ENCODE measurements at regions not wholly inside any gene's neighbourhood (a gene's known extent, or its start where the extent isn't known, plus 50 kb on each side); places are given as distances from the start of the nearest gene placed in this dataset.

DNA sequence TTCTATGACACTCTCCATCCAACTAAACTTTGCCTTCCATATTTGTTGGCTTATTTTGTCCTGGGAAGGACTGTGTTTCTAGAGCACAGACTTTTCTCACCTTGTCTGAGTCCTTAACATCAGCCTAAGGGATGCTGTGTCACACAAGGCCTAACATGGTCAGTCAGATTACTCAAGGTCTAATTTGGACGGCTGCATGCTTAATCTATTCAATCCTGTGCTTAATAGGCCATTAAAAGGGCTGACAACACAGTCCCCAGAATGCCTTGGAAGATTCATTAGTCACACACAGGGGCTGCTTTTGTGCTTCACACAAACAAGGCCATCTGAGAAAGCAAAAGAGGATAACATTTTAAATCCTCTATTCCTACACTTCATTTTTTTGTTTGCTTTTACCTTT, 84.0 kb downstream of the DYNAP start (continued):
- TF ChIP-seq, protein P1, sequence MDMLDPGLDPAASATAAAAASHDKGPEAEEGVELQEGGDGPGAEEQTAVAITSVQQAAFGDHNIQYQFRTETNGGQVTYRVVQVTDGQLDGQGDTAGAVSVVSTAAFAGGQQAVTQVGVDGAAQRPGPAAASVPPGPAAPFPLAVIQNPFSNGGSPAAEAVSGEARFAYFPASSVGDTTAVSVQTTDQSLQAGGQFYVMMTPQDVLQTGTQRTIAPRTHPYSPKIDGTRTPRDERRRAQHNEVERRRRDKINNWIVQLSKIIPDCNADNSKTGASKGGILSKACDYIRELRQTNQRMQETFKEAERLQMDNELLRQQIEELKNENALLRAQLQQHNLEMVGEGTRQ (IDR thresholded peaks at IDR 0.05) = no peak
- TF ChIP-seq RNF2 (IDR thresholded peaks at IDR 0.05; ENCODE audit: borderline replicate concordance, low read depth) = no peak
- TF ChIP-seq HOXB13 (CRISPR knock-in tag; IDR thresholded peaks at IDR 0.05; ENCODE audit: low read depth) = no peak
- no peak for TF ChIP-seq BHLHE40 (IDR thresholded peaks at IDR 0.05; ENCODE audit: low read depth, low read length)
- no peak for TF ChIP-seq RCOR1 (IDR thresholded peaks at IDR 0.05; ENCODE audit: low read depth, low read length)
- TF ChIP-seq, protein P2, sequence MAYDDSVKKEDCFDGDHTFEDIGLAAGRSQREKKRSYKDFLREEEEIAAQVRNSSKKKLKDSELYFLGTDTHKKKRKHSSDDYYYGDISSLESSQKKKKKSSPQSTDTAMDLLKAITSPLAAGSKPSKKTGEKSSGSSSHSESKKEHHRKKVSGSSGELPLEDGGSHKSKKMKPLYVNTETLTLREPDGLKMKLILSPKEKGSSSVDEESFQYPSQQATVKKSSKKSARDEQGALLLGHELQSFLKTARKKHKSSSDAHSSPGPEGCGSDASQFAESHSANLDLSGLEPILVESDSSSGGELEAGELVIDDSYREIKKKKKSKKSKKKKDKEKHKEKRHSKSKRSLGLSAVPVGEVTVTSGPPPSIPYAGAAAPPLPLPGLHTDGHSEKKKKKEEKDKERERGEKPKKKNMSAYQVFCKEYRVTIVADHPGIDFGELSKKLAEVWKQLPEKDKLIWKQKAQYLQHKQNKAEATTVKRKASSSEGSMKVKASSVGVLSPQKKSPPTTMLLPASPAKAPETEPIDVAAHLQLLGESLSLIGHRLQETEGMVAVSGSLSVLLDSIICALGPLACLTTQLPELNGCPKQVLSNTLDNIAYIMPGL (CRISPR knock-in tag; IDR thresholded peaks at IDR 0.05; ENCODE audit: borderline replicate concordance) = no peak

DNA sequence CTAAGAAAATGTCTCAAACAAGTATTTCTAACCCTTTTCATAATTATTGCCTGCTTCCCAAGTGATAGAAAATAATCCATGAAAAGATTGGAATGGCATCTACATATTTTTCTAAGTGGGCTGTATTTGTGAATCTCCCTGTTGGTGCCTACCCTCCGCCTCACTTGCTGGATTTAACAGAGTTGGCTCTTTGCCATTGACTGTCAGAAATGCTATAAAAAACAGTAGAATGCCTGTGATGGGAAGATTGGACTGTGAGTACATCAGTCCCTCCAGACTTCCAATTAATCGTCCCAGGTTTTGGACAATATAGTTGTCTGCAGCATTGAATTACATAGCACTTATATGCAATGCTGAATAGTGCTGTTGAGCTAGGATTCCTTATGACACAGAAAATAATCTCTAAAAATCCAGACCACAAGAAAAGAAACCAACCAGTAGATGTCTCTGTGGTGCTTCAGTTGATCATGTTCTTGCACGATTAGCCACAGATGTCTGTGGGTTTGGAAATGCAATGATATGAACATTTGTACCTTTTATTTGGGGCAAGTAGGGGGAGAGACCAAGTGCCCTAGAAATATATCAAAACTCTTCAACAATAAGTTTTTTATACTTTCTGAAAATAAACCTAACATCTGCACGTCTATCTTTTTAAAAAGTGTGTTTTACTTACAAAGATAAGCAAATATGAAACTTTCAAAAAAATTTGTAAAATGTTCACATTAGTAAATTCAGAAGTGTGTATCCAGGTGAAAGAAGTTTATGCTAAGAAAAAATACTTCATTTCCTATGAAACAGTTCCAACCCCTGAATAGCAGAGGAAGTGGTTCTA, 88.5 kb downstream of the DYNAP start:
- peak; percentile 74 to 86; a peak in 5 of 6 replicates for ATAC-seq
- ChIA-PET POLR2A (no interaction called here), CTCF (interaction anchor here (0.6 to 3.2 kb wide), 31 partner anchors 9 to 549 kb away, joined by 3 to 55 read pairs (median 3); no protein-coding TSS in a partner anchor)
- Histone ChIP-seq H3K27ac (peak overlapping the region; percentile 72 to 86), H3K4me3 (no peak overlapping the region), H3K9me3 (peaks cover 6% of the 10 kb centered on the region; the same call in 1 of the 3 replicates), H3K4me2 (0 out of 3 replicates have a peak overlapping the region, but pooled peaks have one; percentile 3), H3K4me1 (peaks cover 12% of the 10 kb centered on the region; the same call in 2 of the 3 replicates)
- TF ChIP-seq POLR2A (IDR thresholded peaks at IDR 0.05; ENCODE audit: low read length) (no peak), NPAS2 (CRISPR knock-in tag; IDR thresholded peaks at IDR 0.05; ENCODE audit: borderline replicate concordance) (no peak), ZNF302 (CRISPR knock-in tag; IDR thresholded peaks at IDR 0.05) (no peak), SMC3 (IDR thresholded peaks at IDR 0.05) (peak; percentile 94), CHD4 (IDR thresholded peaks at IDR 0.05; ENCODE audit: borderline replicate concordance) (no peak), POLR2AphosphoS2 (conservative IDR thresholded peaks at IDR 0.05; ENCODE audit: low read length) (no peak), RNF2 (IDR thresholded peaks at IDR 0.05; ENCODE audit: borderline replicate concordance, low read depth) (no peak), BHLHE40 (IDR thresholded peaks at IDR 0.05; ENCODE audit: low read depth, low read length) (no peak), ESRRA (IDR thresholded peaks at IDR 0.05; ENCODE audit: borderline replicate concordance, low read length) (no peak), KDM1A (IDR thresholded peaks at IDR 0.05; ENCODE audit: low read depth) (no peak), FOSB (CRISPR knock-in tag; IDR thresholded peaks at IDR 0.05) (no peak), RAD21 (conservative IDR thresholded peaks at IDR 0.05 in 1 of 2, IDR thresholded peaks at IDR 0.05 in 1 of 2) (peak; percentile 90 to 92), MYC (IDR thresholded peaks at IDR 0.05; ENCODE audit: borderline replicate concordance, low read length) (no peak), EHF (CRISPR knock-in tag; IDR thresholded peaks at IDR 0.05) (no peak), NR3C1 (IDR thresholded peaks at IDR 0.05) (no peak), HOXB13 (CRISPR knock-in tag; IDR thresholded peaks at IDR 0.05; ENCODE audit: low read depth) (no peak), CEBPB (IDR thresholded peaks at IDR 0.05) (no peak)
- TF ChIP-seq, protein P3, sequence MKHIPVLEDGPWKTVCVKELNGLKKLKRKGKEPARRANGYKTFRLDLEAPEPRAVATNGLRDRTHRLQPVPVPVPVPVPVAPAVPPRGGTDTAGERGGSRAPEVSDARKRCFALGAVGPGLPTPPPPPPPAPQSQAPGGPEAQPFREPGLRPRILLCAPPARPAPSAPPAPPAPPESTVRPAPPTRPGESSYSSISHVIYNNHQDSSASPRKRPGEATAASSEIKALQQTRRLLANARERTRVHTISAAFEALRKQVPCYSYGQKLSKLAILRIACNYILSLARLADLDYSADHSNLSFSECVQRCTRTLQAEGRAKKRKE (CRISPR knock-in tag; IDR thresholded peaks at IDR 0.05; ENCODE audit: low read depth) = no peak
- TF ChIP-seq, protein P4, sequence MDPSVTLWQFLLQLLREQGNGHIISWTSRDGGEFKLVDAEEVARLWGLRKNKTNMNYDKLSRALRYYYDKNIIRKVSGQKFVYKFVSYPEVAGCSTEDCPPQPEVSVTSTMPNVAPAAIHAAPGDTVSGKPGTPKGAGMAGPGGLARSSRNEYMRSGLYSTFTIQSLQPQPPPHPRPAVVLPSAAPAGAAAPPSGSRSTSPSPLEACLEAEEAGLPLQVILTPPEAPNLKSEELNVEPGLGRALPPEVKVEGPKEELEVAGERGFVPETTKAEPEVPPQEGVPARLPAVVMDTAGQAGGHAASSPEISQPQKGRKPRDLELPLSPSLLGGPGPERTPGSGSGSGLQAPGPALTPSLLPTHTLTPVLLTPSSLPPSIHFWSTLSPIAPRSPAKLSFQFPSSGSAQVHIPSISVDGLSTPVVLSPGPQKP (IDR thresholded peaks at IDR 0.05; ENCODE audit: low read depth, low read length) = no peak
- TF ChIP-seq, protein P5, sequence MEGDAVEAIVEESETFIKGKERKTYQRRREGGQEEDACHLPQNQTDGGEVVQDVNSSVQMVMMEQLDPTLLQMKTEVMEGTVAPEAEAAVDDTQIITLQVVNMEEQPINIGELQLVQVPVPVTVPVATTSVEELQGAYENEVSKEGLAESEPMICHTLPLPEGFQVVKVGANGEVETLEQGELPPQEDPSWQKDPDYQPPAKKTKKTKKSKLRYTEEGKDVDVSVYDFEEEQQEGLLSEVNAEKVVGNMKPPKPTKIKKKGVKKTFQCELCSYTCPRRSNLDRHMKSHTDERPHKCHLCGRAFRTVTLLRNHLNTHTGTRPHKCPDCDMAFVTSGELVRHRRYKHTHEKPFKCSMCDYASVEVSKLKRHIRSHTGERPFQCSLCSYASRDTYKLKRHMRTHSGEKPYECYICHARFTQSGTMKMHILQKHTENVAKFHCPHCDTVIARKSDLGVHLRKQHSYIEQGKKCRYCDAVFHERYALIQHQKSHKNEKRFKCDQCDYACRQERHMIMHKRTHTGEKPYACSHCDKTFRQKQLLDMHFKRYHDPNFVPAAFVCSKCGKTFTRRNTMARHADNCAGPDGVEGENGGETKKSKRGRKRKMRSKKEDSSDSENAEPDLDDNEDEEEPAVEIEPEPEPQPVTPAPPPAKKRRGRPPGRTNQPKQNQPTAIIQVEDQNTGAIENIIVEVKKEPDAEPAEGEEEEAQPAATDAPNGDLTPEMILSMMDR (IDR thresholded peaks at IDR 0.05) = peak; percentile 68
- TF ChIP-seq, protein P6, sequence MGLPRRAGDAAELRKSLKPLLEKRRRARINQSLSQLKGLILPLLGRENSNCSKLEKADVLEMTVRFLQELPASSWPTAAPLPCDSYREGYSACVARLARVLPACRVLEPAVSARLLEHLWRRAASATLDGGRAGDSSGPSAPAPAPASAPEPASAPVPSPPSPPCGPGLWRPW (IDR thresholded peaks at IDR 0.05) = no peak
- TF ChIP-seq, protein P7, sequence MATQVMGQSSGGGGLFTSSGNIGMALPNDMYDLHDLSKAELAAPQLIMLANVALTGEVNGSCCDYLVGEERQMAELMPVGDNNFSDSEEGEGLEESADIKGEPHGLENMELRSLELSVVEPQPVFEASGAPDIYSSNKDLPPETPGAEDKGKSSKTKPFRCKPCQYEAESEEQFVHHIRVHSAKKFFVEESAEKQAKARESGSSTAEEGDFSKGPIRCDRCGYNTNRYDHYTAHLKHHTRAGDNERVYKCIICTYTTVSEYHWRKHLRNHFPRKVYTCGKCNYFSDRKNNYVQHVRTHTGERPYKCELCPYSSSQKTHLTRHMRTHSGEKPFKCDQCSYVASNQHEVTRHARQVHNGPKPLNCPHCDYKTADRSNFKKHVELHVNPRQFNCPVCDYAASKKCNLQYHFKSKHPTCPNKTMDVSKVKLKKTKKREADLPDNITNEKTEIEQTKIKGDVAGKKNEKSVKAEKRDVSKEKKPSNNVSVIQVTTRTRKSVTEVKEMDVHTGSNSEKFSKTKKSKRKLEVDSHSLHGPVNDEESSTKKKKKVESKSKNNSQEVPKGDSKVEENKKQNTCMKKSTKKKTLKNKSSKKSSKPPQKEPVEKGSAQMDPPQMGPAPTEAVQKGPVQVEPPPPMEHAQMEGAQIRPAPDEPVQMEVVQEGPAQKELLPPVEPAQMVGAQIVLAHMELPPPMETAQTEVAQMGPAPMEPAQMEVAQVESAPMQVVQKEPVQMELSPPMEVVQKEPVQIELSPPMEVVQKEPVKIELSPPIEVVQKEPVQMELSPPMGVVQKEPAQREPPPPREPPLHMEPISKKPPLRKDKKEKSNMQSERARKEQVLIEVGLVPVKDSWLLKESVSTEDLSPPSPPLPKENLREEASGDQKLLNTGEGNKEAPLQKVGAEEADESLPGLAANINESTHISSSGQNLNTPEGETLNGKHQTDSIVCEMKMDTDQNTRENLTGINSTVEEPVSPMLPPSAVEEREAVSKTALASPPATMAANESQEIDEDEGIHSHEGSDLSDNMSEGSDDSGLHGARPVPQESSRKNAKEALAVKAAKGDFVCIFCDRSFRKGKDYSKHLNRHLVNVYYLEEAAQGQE (IDR thresholded peaks at IDR 0.05) = no peak
- FAIRE-seq = no peak
- peak; percentile 47 to 78 for DNase-seq (ENCODE audit: low read depth in 1 of 2, low spot score in 1 of 2)
- 27% methylated on average over 4 of the region's 4 CpGs for WGBS (ENCODE audit: missing lambda C conversion rate)

Data from A549 (cell line).